BJ (cell line): ENCODE measurements at regions not wholly inside any gene's neighbourhood (a gene's known extent, or its start where the extent isn't known, plus 50 kb on each side); places are given as distances from the start of the nearest gene placed in this dataset.

Experiments
- CTCF ChIA-PET: fragments of 350-600 bp; formaldehyde crosslinking; extraction: SDS; loops from one replicate; lab custom pipeline; 2021; ENCODE audit warnings: antibody characterized with exemption, inconsistent platforms; lab: Yijun Ruan, JAX
- POLR2A ChIA-PET: fragments of 300-600 bp; sonication (Branson Sonifier 250); formaldehyde crosslinking; extraction: SDS; loops from one replicate; lab custom pipeline; 2021; ENCODE audit warnings: antibody characterized with exemption; lab: Charles Lee
- DNase-seq: peaks from one replicate; pipeline ENCODE4 v3.0.0-alpha.2; 2011; ENCODE audit warnings: low read depth
- H3K27me3 ChIP-seq: 2 replicates; pipeline ENCODE4 v1.6.0; 2011; ENCODE audit warnings: low read length; ENCODE audit not compliant: control insufficient read depth, insufficient read depth
- H3K36me3 ChIP-seq: 2 replicates; pipeline ENCODE4 v1.5.1; 2011; ENCODE audit warnings: low read length; ENCODE audit not compliant: control insufficient read depth, insufficient read depth
- H3K4me3 ChIP-seq: 2 replicates; pipeline ENCODE4 v1.5.1; 2011; ENCODE audit warnings: low read depth, mild to moderate bottlenecking, control low read depth, low read length
- TF ChIP-seq, protein P1 (sequence below): IDR thresholded peaks from 2 replicates; pipeline ENCODE4 v1.5.1; 2011; ENCODE audit warnings: low read depth, mild to moderate bottlenecking, control low read depth, inconsistent platforms, low read length, moderate library complexity; ENCODE audit not compliant: insufficient read depth

DNA sequence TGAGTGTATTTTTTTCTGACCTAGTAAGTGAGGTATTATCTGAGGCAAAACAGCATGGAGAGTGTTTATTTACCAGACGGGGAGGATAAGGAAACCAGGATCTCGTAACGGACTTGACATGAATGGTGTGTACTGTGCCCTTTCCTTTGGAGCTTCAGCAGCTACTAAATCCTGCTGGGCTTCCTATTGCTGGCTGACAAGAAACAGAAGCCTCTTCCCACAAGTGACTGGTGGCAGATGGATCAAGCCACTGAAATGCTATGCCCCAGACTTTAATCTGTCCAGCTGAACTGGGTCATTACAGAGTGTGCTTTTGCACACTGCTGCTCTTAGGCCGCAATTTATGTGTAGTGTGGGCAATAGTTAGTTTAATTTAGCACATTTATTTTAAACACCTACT, 162.7 kb upstream of the MRPS30 start:
- DNase-seq = no peak
- POLR2A ChIA-PET = no interaction called here
- TF ChIP-seq, protein P1, sequence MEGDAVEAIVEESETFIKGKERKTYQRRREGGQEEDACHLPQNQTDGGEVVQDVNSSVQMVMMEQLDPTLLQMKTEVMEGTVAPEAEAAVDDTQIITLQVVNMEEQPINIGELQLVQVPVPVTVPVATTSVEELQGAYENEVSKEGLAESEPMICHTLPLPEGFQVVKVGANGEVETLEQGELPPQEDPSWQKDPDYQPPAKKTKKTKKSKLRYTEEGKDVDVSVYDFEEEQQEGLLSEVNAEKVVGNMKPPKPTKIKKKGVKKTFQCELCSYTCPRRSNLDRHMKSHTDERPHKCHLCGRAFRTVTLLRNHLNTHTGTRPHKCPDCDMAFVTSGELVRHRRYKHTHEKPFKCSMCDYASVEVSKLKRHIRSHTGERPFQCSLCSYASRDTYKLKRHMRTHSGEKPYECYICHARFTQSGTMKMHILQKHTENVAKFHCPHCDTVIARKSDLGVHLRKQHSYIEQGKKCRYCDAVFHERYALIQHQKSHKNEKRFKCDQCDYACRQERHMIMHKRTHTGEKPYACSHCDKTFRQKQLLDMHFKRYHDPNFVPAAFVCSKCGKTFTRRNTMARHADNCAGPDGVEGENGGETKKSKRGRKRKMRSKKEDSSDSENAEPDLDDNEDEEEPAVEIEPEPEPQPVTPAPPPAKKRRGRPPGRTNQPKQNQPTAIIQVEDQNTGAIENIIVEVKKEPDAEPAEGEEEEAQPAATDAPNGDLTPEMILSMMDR = no peak

DNA sequence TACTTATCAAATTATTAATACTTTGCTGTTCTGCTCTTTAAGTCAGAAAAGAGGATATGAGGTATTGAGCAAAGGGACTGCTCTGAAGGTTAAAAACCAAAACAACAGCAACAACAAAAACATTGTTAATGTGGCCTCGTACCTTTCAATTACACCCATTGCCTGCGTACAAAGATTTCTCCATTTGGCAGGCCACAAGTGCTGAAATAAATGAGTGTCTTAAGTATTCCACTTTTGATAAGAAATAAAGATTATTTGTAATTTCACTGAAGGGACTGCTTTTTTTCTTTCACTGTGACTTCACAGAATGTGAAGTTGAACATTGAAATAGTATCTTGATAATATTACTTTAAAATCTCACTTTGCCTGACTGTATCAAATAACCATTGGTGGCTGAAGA, 163.2 kb upstream of the MRPS30 start:
- POLR2A ChIA-PET = no interaction called here
- H3K36me3 ChIP-seq = no peaks in the 10 kb centered on the region
- no peak overlapping the region for H3K4me3 ChIP-seq
- no peak for DNase-seq
- CTCF ChIA-PET = no interaction called here
- H3K27me3 ChIP-seq = no peaks in the 10 kb centered on the region
- TF ChIP-seq, protein P1 = no peak

More for the DNA sequence above, 162.7 kb upstream of the MRPS30 start:
- Histone ChIP-seq H3K36me3 (no peaks in the 10 kb centered on the region), H3K4me3 (no peak overlapping the region), H3K27me3 (no peaks in the 10 kb centered on the region)
- CTCF ChIA-PET = no interaction called here

DNA sequence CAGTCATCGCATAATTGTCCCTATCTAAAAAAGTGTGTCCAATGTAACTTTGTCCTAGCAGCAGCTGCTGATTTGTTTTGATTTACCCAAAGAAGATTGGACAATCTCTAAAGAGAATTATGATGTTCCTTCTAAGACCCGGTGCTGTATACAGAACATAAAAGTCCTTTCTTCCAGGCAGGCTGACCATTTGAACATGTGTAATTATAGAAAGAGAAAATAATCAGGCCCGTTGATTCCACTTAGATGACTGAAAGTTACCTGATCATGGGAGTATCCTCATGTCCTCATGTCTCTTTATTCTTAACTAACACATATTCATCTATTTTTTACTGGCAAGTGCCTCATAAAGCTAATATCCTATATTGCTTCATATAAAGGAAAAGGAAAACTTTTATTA, 164.1 kb upstream of the MRPS30 start:
- Histone ChIP-seq H3K27me3 (no peaks in the 10 kb centered on the region), H3K4me3 (no peak overlapping the region), H3K36me3 (no peaks in the 10 kb centered on the region)
- no peak for DNase-seq
- CTCF ChIA-PET = no interaction called here
- TF ChIP-seq, protein P1 = no peak
- POLR2A ChIA-PET = no interaction called here

DNA sequence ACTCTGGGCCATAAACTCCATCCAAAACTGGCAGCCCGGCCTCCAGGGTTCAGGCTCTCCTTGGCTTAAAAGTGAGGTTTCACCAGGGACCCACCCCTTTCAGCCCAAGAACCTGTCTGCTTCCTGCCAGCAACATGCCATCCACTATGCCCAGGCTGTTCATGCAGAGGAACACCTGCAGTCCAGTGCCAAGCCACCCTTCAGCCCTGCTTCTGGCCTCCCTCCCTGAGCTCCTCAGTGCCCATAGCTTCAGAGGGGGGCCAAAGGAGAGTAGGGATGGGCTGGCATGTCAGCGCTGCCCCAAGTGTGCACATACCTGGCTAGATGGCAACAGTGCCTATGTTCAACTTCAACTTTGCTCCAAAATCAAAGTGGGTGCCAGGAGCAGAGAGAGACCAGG, 166.9 kb upstream of the MRPS30 start:
- ChIA-PET POLR2A (no interaction called here), CTCF (no interaction called here)
- DNase-seq = no peak
- Histone ChIP-seq H3K4me3 (no peak overlapping the region), H3K27me3 (no peaks in the 10 kb centered on the region), H3K36me3 (no peaks in the 10 kb centered on the region)
- TF ChIP-seq, protein P1 = no peak

DNA sequence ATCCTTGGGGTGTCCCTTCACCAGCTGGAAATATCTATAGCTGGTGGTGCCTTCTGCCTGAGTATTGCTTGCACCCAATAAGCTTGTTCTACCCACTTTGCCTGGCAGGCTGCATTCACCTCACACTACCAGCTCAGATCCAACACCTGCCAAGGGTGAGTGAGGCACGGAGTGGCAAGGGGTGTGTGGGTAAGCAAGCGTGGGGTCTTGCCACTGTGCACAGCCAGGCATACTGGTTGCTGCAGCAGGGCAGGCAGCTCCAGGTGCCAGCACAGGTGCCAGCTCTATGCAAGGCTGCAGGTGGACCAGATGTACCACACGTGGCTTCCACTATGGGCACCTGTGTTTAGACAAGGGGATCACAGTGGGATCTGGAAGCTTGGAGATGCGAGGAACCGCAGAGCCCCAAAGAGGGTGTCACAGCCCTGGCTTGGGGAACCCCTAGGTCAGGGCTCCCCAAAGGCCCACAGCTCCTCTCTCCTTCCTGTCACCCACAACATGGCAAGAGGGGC, 167.7 kb upstream of the MRPS30 start:
- CTCF ChIA-PET = interaction anchor here (0.7 kb wide), 1 partner anchor 39 kb away, joined by 3 read pairs; no protein-coding TSS in a partner anchor
- POLR2A ChIA-PET = no interaction called here
- Histone ChIP-seq H3K4me3 (no peak overlapping the region), H3K36me3 (no peaks in the 10 kb centered on the region), H3K27me3 (no peaks in the 10 kb centered on the region)
- TF ChIP-seq, protein P1 = no peak
- DNase-seq = no peak
